C4-2B (cell line): ENCODE measurements at regions not wholly inside any gene's neighbourhood (a gene's known extent, or its start where the extent isn't known, plus 50 kb on each side); places are given as distances from the start of the nearest gene placed in this dataset.

Experiments used
- H3K27ac ChIP-seq: fragments of 450-650 bp; 2 replicates; pipeline ENCODE4 v1.5.1; 2017
- CTCF ChIP-seq: fragments of 450-650 bp; conservative IDR thresholded peaks from 2 replicates; pipeline ENCODE4 v1.5.1; 2017; ENCODE audit warnings: mild to moderate bottlenecking
- ZFX ChIP-seq: fragments of 450-650 bp; IDR thresholded peaks from 2 replicates; pipeline ENCODE4 v1.6.1; 2017

GRCh38 chr2:236938126-236938525 is 147.6 kb upstream of the COPS8 start:
- H3K27ac ChIP-seq: no peak overlapping the region
- TF ChIP-seq CTCF (no peak), ZFX (no peak)

- H3K27ac ChIP-seq: no peak overlapping the region
- TF ChIP-seq CTCF (no peak), ZFX (no peak)
Observed at GRCh38 chr2:236939271-236939670, 146.4 kb upstream of the COPS8 start.

- TF ChIP-seq ZFX: no peak
- TF ChIP-seq CTCF: no peak
- no peak overlapping the region for H3K27ac ChIP-seq
Observed at GRCh38 chr2:236939721-236940231, 145.9 kb upstream of the COPS8 start.

GRCh38 chr2:236940497-236940896 is 145.2 kb upstream of the COPS8 start:
- H3K27ac ChIP-seq: no peak overlapping the region
- no peak for TF ChIP-seq ZFX
- no peak for TF ChIP-seq CTCF

- no peak for TF ChIP-seq ZFX
- TF ChIP-seq CTCF: no peak
- H3K27ac ChIP-seq: no peak overlapping the region
Observed at GRCh38 chr2:236940916-236941520, 144.7 kb upstream of the COPS8 start.

GRCh38 chr2:236941551-236941950 is 144.1 kb upstream of the COPS8 start:
- H3K27ac ChIP-seq: no peak overlapping the region
- TF ChIP-seq CTCF: no peak
- no peak for TF ChIP-seq ZFX

GRCh38 chr2:236942554-236942953 is 143.1 kb upstream of the COPS8 start:
- TF ChIP-seq CTCF (no peak), ZFX (no peak)
- H3K27ac ChIP-seq: no peak overlapping the region
